ENCODE measurements at regions not wholly inside any gene's neighbourhood (a gene's known extent, or its start where the extent isn't known, plus 50 kb on each side); places are given as distances from the start of the nearest gene placed in this dataset.

- Histone ChIP-seq H3K27ac (no peak overlapping the region), H3K36me3 (ENCODE audit: low read depth, missing control alignments) (no peaks in the 10 kb centered on the region), H3K4me3 (no peak overlapping the region), H3K9me3 (no peaks in the 10 kb centered on the region), H3K27me3 (no peaks in the 10 kb centered on the region), H3K4me1 (peaks cover 11% of the 10 kb centered on the region)
- no peak for TF ChIP-seq POLR2A (IDR thresholded peaks at IDR 0.05)
- no peak for TF ChIP-seq CTCF (IDR thresholded peaks at IDR 0.05)
- intact Hi-C loops (cut with DNase I; ENCODE audit: low total_unique reads) = no loop called here
- peak; percentile 64 for DNase-seq
- WGBS, 2 donors = 68 to 71% methylated on average over 3 of the region's 3 CpGs
These were observed 109.7 kb upstream of the GALNT15 start for GRCh38 chr3:16064642-16065414.

- Histone ChIP-seq H3K27ac (no peak overlapping the region), H3K36me3 (ENCODE audit: low read depth, missing control alignments) (no peaks in the 10 kb centered on the region), H3K9me3 (no peaks in the 10 kb centered on the region), H3K4me3 (no peak overlapping the region), H3K4me1 (no peaks in the 10 kb centered on the region), H3K27me3 (no peaks in the 10 kb centered on the region)
- WGBS, 2 donors = 92% methylated on average over 1 of the region's 1 CpG
- TF ChIP-seq POLR2A (IDR thresholded peaks at IDR 0.05) = no peak
- no peak for DNase-seq
- intact Hi-C loops (cut with DNase I; ENCODE audit: low total_unique reads) = no loop called here
These were observed 107.9 kb upstream of the GALNT15 start for GRCh38 chr3:16066545-16066944.

GRCh38 chr3:16066975-16067374, 107.5 kb upstream of the GALNT15 start:
- no peak for DNase-seq
- Histone ChIP-seq H3K4me1 (no peaks in the 10 kb centered on the region), H3K27me3 (no peaks in the 10 kb centered on the region), H3K27ac (no peak overlapping the region), H3K4me3 (no peak overlapping the region), H3K36me3 (ENCODE audit: low read depth, missing control alignments) (no peaks in the 10 kb centered on the region), H3K9me3 (no peaks in the 10 kb centered on the region)
- TF ChIP-seq POLR2A (IDR thresholded peaks at IDR 0.05) (no peak), CTCF (IDR thresholded peaks at IDR 0.05) (no peak)
- intact Hi-C loops (cut with DNase I; ENCODE audit: low total_unique reads) = no loop called here
- WGBS, 2 donors = 88 to 92% methylated on average over 6 of the region's 6 CpGs

GRCh38 chr3:16067837-16068471, 106.5 kb upstream of the GALNT15 start:
- H3K27ac ChIP-seq = no peak overlapping the region
- H3K4me3 ChIP-seq = no peak overlapping the region
- H3K36me3 ChIP-seq (ENCODE audit: low read depth, missing control alignments) = no peaks in the 10 kb centered on the region
- H3K27me3 ChIP-seq = no peaks in the 10 kb centered on the region
- no peaks in the 10 kb centered on the region for H3K4me1 ChIP-seq
- intact Hi-C loops (cut with DNase I; ENCODE audit: low total_unique reads) = no loop called here
- WGBS, 2 donors = 83 to 87% methylated on average over 2 of the region's 2 CpGs
- no peaks in the 10 kb centered on the region for H3K9me3 ChIP-seq
- DNase-seq = no peak
- TF ChIP-seq CTCF (IDR thresholded peaks at IDR 0.05) = no peak

GRCh38 chr3:16069149-16069922, 105.1 kb upstream of the GALNT15 start:
- Histone ChIP-seq H3K4me1 (no peaks in the 10 kb centered on the region), H3K9me3 (no peaks in the 10 kb centered on the region), H3K4me3 (no peak overlapping the region), H3K27ac (no peak overlapping the region), H3K36me3 (ENCODE audit: low read depth, missing control alignments) (no peaks in the 10 kb centered on the region), H3K27me3 (no peaks in the 10 kb centered on the region)
- TF ChIP-seq POLR2A (IDR thresholded peaks at IDR 0.05) (no peak), CTCF (IDR thresholded peaks at IDR 0.05) (no peak)
- WGBS, 2 donors = 93 to 95% methylated on average over 6 of the region's 6 CpGs
- DNase-seq = no peak
- intact Hi-C loops (cut with DNase I; ENCODE audit: low total_unique reads) = no loop called here
